HFFc6 (cell line): ENCODE measurements at regions not wholly inside any gene's neighbourhood (a gene's known extent, or its start where the extent isn't known, plus 50 kb on each side); places are given as distances from the start of the nearest gene placed in this dataset.

ENCODE experiments used
- DNase-seq: peaks from one replicate; pipeline ENCODE4 v3.0.0-alpha.2; 2018
- H3K27ac Mint-ChIP-seq: 2 replicates; pipeline ENCODE4 v1.8.0; 2020; ENCODE audit warnings: mild to moderate bottlenecking, mixed read lengths
- H3K27me3 Mint-ChIP-seq: 2 replicates; pipeline ENCODE4 v1.8.0; 2021; ENCODE audit warnings: mild to moderate bottlenecking, moderate library complexity, mixed read lengths; ENCODE audit not compliant: insufficient read depth
- H3K36me3 Mint-ChIP-seq: 2 replicates; pipeline ENCODE4 v1.8.0; 2021; ENCODE audit warnings: low read depth, mixed read lengths
- H3K4me1 Mint-ChIP-seq: 2 replicates; pipeline ENCODE4 v1.8.0; 2020; ENCODE audit warnings: low read depth, mixed read lengths
- H3K4me3 Mint-ChIP-seq: 2 replicates; pipeline ENCODE4 v1.8.0; 2020; ENCODE audit warnings: mild to moderate bottlenecking, moderate library complexity, mixed read lengths
- H3K9me3 Mint-ChIP-seq: 2 replicates; pipeline ENCODE4 v1.8.0; 2020; ENCODE audit warnings: mild to moderate bottlenecking, mixed read lengths
- CTCF ChIP-seq: fragments of 200-600 bp; sonication (generic); IDR thresholded peaks from 2 replicates; pipeline ENCODE4 v1.5.0; 2021; ENCODE audit warnings: antibody characterized with exemption, mild to moderate bottlenecking

DNA sequence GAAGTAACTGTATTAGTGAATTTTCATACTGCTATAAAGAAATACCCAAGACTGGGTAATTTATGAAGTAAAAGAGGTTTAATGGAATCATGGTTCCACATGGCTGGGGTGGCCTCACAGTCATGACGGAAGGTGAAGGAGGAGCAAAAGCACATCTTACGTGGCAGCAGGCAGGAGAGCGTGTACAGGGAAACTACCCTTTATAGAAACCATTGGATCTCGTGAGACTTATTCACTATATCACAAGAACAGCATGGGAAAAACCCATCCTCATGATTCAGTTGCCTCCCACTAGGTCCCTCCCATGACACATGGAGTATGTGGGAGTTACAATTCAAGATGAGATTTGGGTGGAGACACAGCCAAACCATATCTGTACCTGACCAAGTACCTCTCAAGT lies 812.3 kb upstream of the ALCAM start:
- no peak for TF ChIP-seq CTCF
- peaks cover 11% of the 10 kb centered on the region for H3K4me1 Mint-ChIP-seq
- no peaks in the 10 kb centered on the region for H3K27me3 Mint-ChIP-seq
- H3K36me3 Mint-ChIP-seq, result no peaks in the 10 kb centered on the region
- no peak overlapping the region for H3K27ac Mint-ChIP-seq
- no peaks in the 10 kb centered on the region for H3K9me3 Mint-ChIP-seq
- no peak for DNase-seq
- H3K4me3 Mint-ChIP-seq, result no peak overlapping the region

DNA sequence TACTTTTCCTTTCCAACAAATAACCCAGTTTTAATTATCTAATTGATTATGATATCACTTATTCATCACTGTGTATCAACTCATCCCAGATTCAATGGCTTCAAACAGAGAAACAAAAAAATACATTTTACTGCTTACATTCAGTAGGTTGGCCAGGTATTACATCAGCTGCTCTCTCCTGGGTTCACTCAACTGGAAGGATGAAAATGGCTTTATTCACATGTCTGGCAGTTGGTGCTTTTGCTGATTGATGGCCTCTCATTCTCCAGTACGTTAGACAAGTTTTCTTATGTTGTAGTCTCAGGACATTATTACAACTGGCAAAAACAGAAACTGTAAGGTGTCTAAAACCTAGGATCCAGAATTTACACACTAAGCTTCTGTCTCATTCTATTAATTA lies 811.0 kb upstream of the ALCAM start:
- Mint-ChIP-seq H3K4me3 (no peak overlapping the region), H3K4me1 (peaks cover 8% of the 10 kb centered on the region), H3K27me3 (no peaks in the 10 kb centered on the region), H3K27ac (no peak overlapping the region), H3K36me3 (no peaks in the 10 kb centered on the region), H3K9me3 (no peaks in the 10 kb centered on the region)
- no peak for DNase-seq
- no peak for TF ChIP-seq CTCF

DNA sequence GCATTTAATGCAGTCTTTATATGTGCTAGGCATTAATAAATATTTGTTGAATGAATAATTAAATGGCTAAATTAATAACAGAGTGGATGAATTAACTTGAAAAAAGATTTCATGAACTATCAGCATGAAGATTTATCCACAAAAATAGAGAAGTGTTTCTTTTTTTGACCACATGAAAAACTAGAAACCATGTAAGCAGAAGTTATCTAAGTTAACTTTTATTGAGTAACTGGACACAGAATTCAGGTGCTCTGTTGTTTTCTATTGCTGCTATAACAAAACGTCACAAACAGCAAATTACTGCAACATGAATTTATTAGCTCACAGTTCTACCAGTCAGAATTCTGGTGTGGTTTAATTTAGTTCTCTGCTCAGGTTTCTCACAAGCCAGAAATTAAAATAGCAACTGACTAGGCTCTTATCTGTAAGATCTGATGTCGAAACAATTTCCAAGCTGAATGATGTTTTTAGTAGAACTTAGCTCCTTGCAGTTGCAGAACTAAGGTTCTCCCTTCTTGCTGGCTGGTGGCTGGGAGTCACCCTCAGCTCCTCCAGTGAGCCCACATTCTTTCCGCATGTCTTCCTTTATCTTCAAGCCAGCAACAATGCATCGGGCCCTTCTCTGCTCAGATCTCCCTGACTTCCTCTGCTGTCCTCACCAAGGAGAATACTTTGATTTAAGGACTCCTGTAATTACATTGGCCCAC lies 810.2 kb upstream of the ALCAM start:
- peaks cover 8% of the 10 kb centered on the region for H3K4me1 Mint-ChIP-seq
- H3K27ac Mint-ChIP-seq, result peak overlapping the region; percentile 7; the same call in 1 of the 2 replicates
- H3K9me3 Mint-ChIP-seq, result no peaks in the 10 kb centered on the region
- TF ChIP-seq CTCF, result no peak
- no peaks in the 10 kb centered on the region for H3K27me3 Mint-ChIP-seq
- no peak overlapping the region for H3K4me3 Mint-ChIP-seq
- no peaks in the 10 kb centered on the region for H3K36me3 Mint-ChIP-seq
- peak; percentile 67 for DNase-seq

- H3K36me3 Mint-ChIP-seq, result peaks cover 4% of the 10 kb centered on the region; the same call in 1 of the 2 replicates
- H3K27ac Mint-ChIP-seq, result no peak overlapping the region
- no peaks in the 10 kb centered on the region for H3K9me3 Mint-ChIP-seq
- peaks cover 2% of the 10 kb centered on the region; the same call in 1 of the 2 replicates for H3K27me3 Mint-ChIP-seq
- DNase-seq, result no peak
- TF ChIP-seq CTCF, result no peak
- no peak overlapping the region for H3K4me3 Mint-ChIP-seq
- H3K4me1 Mint-ChIP-seq, result peaks cover 14% of the 10 kb centered on the region
Measured at GRCh38 chr3:104561324-104561723, 805.4 kb upstream of the ALCAM start.

DNA sequence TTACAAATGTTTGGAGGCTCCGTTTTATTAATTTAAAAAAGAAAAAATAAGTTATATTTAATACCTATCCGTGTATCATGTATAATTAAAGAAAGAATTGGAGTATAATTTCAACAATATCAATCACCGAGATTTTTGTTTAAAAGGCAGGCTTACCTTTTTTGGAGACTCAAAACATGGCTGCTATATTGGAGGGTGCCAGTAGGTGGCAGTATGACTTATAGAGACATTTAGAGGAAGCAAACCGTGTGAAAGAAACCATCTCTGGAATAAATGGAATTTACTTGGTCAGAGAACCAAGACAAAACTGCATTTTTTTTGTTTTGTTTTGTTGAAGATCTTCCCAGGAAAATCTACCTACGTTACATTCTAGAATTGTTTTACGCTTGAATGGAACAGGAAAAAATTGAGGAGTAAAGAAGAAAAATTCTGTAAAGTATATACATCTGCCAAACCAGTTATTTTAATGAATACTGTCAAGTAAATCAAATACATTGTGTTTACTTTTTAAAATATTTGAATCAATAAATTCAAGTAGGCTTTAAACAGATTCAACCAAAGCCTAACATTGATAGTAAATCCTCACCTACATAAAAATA lies 802.6 kb upstream of the ALCAM start:
- H3K9me3 Mint-ChIP-seq, result no peaks in the 10 kb centered on the region
- peaks cover 6% of the 10 kb centered on the region for H3K4me1 Mint-ChIP-seq
- H3K4me3 Mint-ChIP-seq, result no peak overlapping the region
- H3K36me3 Mint-ChIP-seq, result peaks cover 4% of the 10 kb centered on the region; the same call in 1 of the 2 replicates
- peak; percentile 90 for TF ChIP-seq CTCF
- peak; percentile 39 for DNase-seq
- H3K27me3 Mint-ChIP-seq, result peaks cover 2% of the 10 kb centered on the region; the same call in 1 of the 2 replicates
- no peak overlapping the region for H3K27ac Mint-ChIP-seq
